AG08395 (cell line): ENCODE measurements at regions not wholly inside any gene's neighbourhood (a gene's known extent, or its start where the extent isn't known, plus 50 kb on each side); places are given as distances from the start of the nearest gene placed in this dataset.
"Not testable (repeated sequence)": the region's sequence is repeated elsewhere in the genome, so short reads cannot be mapped to it uniquely, and the experiment has no call there.

Experiments
- DNase-seq: peaks from one replicate; pipeline ENCODE4 v3.0.0; 2012; ENCODE audit warnings: mixed read lengths, low spot score

GRCh38 chr6:159400826-159401225 is 231.6 kb downstream of the FNDC1 start:
- DNase-seq = no peak

DNA sequence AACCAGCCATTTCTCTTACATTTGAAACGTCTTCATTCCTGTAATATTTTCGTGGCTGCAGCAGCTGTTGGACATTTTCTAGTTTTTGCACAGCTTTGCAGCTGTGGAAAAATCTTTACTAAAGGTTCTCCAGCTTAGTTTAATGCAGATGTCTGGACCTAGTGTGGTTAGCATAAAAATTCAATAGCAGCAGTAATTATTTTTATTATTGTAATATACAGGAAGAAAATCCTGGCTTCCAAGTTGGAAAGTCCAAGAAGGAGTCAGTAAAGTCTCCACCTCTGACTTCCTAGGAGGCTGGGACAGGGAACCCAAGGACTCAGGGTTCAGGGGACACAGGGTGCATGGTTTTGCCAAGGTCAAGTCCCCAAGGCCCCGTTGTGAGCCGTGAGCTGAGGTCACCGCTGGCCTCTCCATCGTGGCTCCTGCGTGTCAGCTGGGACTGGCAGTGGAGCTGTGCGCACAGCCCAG is 230.6 kb downstream of the FNDC1 start:
- no peak for DNase-seq

- DNase-seq = no peak
Measured at GRCh38 chr6:159398633-159399032, 229.4 kb downstream of the FNDC1 start.

DNA sequence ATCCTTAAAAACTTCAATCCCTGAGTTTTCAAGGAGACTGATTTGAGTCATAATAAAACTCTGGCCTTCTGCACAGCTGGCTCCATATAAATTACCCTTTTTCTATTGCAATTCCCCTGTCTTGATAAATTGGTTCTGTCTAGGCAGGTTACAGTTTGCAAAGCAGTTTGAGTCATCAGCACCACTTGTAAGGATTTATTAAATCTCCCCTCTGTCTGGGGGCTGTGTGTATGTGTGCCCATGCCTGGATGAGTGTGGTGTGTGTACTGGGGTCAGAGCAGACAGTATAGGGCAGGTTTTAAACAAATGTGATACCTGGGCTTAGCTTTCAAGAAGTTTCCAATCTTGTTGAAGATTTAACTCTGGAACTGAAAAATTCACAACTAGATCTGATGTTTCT is 228.6 kb downstream of the FNDC1 start:
- DNase-seq = no peak

GRCh38 chr6:159395609-159396008 is 226.4 kb downstream of the FNDC1 start:
- no peak for DNase-seq

DNA sequence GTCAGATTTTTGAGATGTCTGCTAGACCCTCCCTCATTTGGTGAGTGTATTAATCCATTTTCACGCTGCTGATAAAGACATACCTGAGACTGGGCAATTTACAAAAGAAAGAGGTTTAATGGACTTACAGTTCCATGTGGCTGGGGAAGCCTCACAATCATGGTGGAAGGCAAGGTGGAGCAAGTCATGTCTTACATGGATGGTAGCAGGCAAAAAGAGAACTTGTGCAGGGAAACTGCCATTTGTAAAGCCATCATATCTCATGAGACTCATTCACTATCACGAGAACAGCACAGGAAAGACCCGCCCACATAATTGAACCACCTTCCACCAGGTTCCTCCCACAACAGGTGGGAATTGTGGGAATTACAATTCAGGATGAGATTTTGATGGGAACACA is 223.5 kb downstream of the FNDC1 start:
- not testable (repeated sequence) for DNase-seq

GRCh38 chr6:159390381-159390780 is 221.2 kb downstream of the FNDC1 start:
- peak; percentile 16 for DNase-seq

- DNase-seq = no peak
Measured at GRCh38 chr6:159389695-159390094, 220.5 kb downstream of the FNDC1 start.

DNA sequence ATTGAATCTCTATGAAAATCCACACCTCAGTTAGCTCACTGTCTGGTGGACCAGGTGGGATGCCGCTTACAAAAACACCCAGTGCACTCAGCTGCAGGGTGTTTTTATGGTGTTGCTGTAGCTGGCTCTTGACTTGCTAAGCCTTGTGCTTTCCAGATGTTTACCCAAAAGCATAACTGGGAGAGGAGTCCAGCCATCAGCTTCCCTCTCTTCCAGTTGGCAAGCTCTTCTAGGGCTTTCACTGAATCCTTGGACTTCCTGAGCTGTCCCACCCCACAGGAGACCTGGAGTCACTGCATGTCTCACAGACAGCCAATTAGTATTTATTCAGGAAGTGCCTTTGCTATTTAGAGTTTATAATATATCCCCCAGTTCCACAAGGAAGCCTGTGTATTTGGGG is 210.9 kb downstream of the FNDC1 start:
- DNase-seq = no peak

DNA sequence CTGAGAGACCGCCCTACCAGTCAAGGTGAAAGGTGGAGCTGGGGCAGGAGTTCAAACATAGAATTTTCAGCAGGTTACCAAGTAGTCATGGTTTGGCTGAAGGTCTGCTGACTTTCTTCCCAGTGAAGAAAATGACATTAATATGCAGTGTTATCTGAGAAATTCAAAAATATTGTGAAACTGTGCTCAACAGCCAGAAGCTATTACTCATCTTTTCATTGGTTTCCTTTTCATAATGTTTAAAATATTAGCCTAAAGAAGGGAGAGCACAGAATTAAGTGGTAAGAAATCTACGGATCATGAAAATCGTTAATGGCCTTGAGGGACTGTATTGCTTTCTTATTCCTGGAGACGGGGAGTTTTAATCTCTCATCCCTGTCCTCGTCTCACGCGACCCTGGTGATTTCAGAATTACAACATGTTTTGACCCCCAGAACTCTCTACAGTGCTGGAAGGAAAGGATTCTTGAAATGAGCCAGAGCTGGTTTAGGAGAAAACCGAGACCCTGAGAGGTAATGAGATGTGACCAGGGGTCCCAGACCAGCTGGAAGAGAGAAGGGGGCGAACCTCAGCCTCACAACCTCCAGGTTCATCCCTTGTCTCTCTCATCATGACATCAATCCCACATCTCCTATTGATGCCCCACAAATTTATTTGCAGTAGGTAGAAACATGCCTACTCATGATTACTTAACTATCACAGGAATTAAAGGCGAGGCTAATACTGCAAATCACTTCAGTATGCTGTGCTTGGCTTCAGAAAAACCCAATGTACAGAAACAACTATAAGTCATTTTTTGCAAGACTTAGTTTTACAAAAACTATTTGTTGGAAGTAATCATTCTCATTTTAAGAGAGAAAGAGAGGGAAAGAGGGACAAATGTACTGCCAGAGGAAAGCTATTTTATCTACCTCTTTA is 209.5 kb downstream of the FNDC1 start:
- no peak for DNase-seq

- DNase-seq = peak; percentile 45
Measured at GRCh38 chr6:159376516-159377158, 207.4 kb downstream of the FNDC1 start.

DNA sequence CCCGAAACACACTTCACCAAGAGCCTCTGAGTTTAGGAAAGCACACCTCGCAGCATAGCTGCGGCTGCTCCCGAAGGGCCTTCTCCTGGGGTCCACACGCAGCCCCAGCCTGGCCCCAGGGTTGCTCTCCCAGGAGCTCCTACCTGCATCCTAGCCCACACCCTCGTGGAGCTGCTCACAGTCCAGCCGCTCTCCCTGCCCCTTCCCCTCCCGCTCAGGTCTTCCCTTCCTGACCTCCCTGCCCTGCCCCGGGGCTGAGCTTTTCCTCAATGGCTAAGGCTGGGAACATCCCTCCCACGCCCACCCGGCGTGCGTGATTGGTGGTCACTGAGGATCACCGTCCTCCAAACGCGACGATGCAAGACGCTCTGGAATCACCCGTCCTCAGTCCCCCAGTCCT is 205.8 kb downstream of the FNDC1 start:
- no peak for DNase-seq

- DNase-seq = no peak
Measured at GRCh38 chr6:159373670-159374069, 204.5 kb downstream of the FNDC1 start.

DNA sequence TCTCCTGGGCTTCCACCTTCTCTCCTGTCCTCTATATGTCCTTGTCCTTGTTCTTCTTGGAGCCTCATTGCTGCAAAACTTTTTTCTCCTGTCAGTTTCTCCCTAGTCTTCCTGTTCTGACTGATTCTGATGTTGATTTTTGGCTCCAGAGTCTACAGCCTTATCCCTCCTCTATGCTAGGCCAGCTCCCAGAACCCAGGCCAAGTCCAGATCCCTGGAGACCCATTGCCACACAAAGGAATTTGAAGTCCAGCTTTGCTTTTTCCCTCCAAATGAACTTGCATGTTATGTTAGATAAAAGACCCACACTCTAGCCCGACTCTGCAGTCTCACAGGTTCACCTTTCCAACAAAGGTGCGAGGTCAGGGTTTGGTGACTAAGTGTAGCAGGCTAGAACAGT is 203.1 kb downstream of the FNDC1 start:
- no peak for DNase-seq

- DNase-seq = peak; percentile 48
Measured at GRCh38 chr6:159360306-159360705, 191.1 kb downstream of the FNDC1 start.

GRCh38 chr6:159359581-159360297 is 190.5 kb downstream of the FNDC1 start:
- no peak for DNase-seq

DNA sequence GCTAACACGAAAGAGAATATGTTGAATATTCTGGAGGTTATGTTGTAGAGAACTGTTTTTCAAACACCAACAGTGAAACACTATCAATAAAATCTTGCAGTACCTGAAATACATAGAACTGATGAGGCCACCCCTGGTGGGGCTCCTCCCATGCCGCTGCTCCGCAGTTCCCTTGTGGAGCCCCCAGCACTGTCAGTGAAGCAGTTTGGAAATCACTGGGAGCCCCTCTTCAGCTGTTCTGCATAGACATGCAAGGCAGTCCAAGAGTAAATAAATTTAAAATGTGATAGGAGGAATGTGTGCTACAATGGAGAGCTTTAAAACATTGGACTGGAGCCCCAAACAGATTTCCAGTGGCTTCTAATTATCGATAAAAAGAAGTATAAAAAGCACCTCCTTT is 189.4 kb downstream of the FNDC1 start:
- no peak for DNase-seq

- no peak for DNase-seq
Measured at GRCh38 chr6:159357211-159357915, 188.2 kb downstream of the FNDC1 start.

DNA sequence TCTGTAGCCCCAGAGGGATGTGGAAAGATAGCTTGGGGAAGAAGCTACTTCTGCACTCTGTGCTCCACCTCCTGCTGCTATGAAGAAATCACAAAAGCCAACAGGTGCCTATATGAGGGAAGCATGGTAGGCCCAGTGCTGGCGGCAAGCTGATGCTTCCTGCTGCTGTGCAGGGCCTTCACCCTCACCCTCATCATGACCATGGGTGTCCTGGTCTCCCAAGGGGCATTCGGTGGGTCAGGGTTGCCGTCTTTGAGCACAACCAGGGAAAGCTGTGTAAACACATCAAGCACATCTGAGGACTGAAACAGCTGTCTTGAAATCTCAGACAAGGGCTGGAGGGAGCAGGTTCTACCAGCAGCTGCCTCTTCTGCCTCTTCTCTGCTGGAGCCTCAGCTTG is 184.0 kb downstream of the FNDC1 start:
- no peak for DNase-seq

- DNase-seq = no peak
Measured at GRCh38 chr6:159351707-159352106, 182.5 kb downstream of the FNDC1 start.

- DNase-seq = no peak
Measured at GRCh38 chr6:159349915-159350314, 180.7 kb downstream of the FNDC1 start.

DNA sequence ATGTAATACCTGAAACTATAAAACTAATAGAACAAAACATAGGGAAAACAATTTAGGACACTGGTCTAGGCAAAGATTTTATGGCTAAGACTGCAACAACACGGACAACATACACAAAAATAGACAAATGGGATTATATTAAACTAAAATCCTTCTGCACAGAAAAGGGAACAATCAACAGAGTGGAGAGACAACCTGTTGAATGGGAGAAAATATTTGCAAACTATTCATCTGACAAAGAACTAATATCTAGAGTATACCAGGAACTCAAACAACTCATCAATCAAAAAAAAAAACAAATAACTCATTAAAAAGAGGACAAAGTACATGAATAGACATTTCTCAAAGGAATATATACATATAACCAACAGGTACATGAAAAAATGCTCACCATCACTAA is 174.5 kb downstream of the FNDC1 start:
- DNase-seq = no peak
